Neural progenitor cell (in vitro differentiated cells): ENCODE measurements at regions not wholly inside any gene's neighbourhood (a gene's known extent, or its start where the extent isn't known, plus 50 kb on each side); places are given as distances from the start of the nearest gene placed in this dataset.

Source experiments
- DNase-seq: peaks from one replicate; pipeline ENCODE4 v3.0.0-alpha.2; 2016; ENCODE audit warnings: low spot score
- H2AFZ ChIP-seq: fragments of 200-600 bp; sonication (generic); replicated peaks from 2 replicates; pipeline ENCODE4 v1.6.1; 2016; ENCODE audit warnings: antibody characterized with exemption
- H3F3A ChIP-seq: fragments of 200-600 bp; sonication (generic); 2 replicates; pipeline ENCODE4 v1.6.1; 2016; ENCODE audit warnings: antibody characterized with exemption, low read depth
- H3K27ac ChIP-seq: fragments of 200-600 bp; sonication (generic); 2 replicates; pipeline ENCODE4 v1.5.1; 2016; ENCODE audit warnings: mild to moderate bottlenecking
- H3K27me3 ChIP-seq: fragments of 200-600 bp; sonication (generic); 2 replicates; pipeline ENCODE4 v1.6.1; 2016; ENCODE audit warnings: mild to moderate bottlenecking, moderate library complexity
- H3K36me3 ChIP-seq: fragments of 200-600 bp; sonication (generic); 2 replicates; pipeline ENCODE4 v1.5.1; 2016
- H3K4me1 ChIP-seq: fragments of 200-600 bp; sonication (generic); 2 replicates; pipeline ENCODE4 v1.6.1; 2016; ENCODE audit warnings: mixed run types
- H3K4me2 ChIP-seq: fragments of 200-600 bp; sonication (generic); 2 replicates; pipeline ENCODE4 v1.6.1; 2016
- H3K4me3 ChIP-seq: fragments of 200-600 bp; sonication (generic); 2 replicates; pipeline ENCODE4 v1.5.1; 2016
- H3K79me2 ChIP-seq: fragments of 200-600 bp; sonication (generic); 2 replicates; pipeline ENCODE4 v1.6.1; 2016; ENCODE audit warnings: low read depth
- H3K9ac ChIP-seq: fragments of 200-600 bp; sonication (generic); 2 replicates; pipeline ENCODE4 v1.6.1; 2016
- H3K9me3 ChIP-seq: fragments of 200-600 bp; sonication (generic); 2 replicates; pipeline ENCODE4 v1.5.1; 2016; ENCODE audit warnings: low read depth
- H4K20me1 ChIP-seq: fragments of 200-600 bp; sonication (generic); 2 replicates; pipeline ENCODE4 v1.6.1; 2016; ENCODE audit warnings: low read depth
- H3K27ac Mint-ChIP-seq: 3 replicates; pipeline ENCODE4 v1.8.0; 2021; ENCODE audit warnings: mixed read lengths
- H3K27me3 Mint-ChIP-seq: 2 replicates; pipeline ENCODE4 v1.8.0; 2022; ENCODE audit warnings: low read depth, mild to moderate bottlenecking, inconsistent platforms, moderate library complexity, mixed read lengths; ENCODE audit not compliant: insufficient read depth
- H3K36me3 Mint-ChIP-seq: 3 replicates; pipeline ENCODE4 v1.8.0; 2021; ENCODE audit warnings: mixed read lengths
- H3K4me1 Mint-ChIP-seq: 3 replicates; pipeline ENCODE4 v1.8.0; 2021; ENCODE audit warnings: mixed read lengths
- H3K4me3 Mint-ChIP-seq: 3 replicates; pipeline ENCODE4 v1.8.0; 2021; ENCODE audit warnings: mild to moderate bottlenecking, moderate library complexity, mixed read lengths
- H3K9me3 Mint-ChIP-seq: 3 replicates; pipeline ENCODE4 v1.8.0; 2020; ENCODE audit warnings: mixed read lengths
- CTCF ChIP-seq: fragments of 200-600 bp; sonication (generic); IDR thresholded peaks from 2 replicates; pipeline ENCODE4 v1.5.1; 2017; ENCODE audit warnings: antibody characterized with exemption, mild to moderate bottlenecking
- EZH2 ChIP-seq: fragments of 200-600 bp; sonication (generic); IDR thresholded peaks from 2 replicates; pipeline ENCODE4 v1.6.1; 2017; ENCODE audit warnings: antibody characterized with exemption, mild to moderate bottlenecking, moderate library complexity
- EZH2phosphoT487 ChIP-seq: fragments of 200-600 bp; sonication (generic); IDR thresholded peaks from 2 replicates; pipeline ENCODE4 v1.6.1; 2017; ENCODE audit warnings: antibody characterized with exemption

GRCh38 chr19:29062475-29063435 is 150.2 kb downstream of the UQCRFS1 start:
- peaks cover 24% of the 10 kb centered on the region for H3K4me1 ChIP-seq
- Mint-ChIP-seq H3K27ac (no peak overlapping the region), H3K9me3 (peaks cover 6% of the 10 kb centered on the region), H3K36me3 (no peaks in the 10 kb centered on the region), H3K4me3 (no peak overlapping the region), H3K4me1 (peaks cover 28% of the 10 kb centered on the region), H3K27me3 (peaks cover 8% of the 10 kb centered on the region)
- H3K4me3 ChIP-seq = no peak overlapping the region
- H3K4me2 ChIP-seq = peak overlapping the region; percentile 4
- no peaks in the 10 kb centered on the region for H3K36me3 ChIP-seq
- H2AFZ ChIP-seq = no peak overlapping the region
- H3K79me2 ChIP-seq = no peaks in the 10 kb centered on the region
- H3F3A ChIP-seq = peaks cover 7% of the 10 kb centered on the region
- no peaks in the 10 kb centered on the region for H3K9me3 ChIP-seq
- DNase-seq = peak; percentile 42
- H3K27ac ChIP-seq = no peak overlapping the region
- TF ChIP-seq EZH2 (no peak), CTCF (no peak), EZH2phosphoT487 (no peak)
- H3K9ac ChIP-seq = no peak overlapping the region
- H3K27me3 ChIP-seq = no peaks in the 10 kb centered on the region
- no peaks in the 10 kb centered on the region for H4K20me1 ChIP-seq

DNA sequence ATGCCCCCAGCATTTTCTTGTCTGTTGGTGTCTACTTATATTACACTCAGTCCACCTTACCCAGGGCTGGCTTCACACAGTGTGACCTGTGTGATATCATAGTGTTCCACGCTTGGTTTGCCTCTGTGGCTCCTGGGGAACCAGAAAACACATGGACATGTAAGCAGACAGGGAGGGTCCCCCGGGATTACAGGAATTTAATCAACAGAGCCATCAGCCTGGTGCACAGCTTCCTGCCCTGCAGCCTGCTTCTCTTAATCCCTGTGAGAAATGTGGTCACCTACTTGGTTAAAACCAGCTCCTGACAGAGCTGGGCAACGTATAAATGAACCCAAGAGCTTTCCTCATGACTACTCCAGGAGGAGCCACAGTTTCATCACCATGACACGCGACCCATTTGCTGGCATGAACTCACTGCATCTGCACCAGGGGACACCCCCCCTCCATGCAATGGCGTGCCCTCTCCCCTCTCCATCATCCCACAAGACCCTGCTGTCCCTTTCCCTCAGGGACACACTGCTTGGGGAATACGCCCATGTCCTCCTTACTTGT is 152.1 kb downstream of the UQCRFS1 start:
- peaks cover 10% of the 10 kb centered on the region for H3K27me3 Mint-ChIP-seq
- Histone ChIP-seq H3K36me3 (no peaks in the 10 kb centered on the region), H4K20me1 (no peaks in the 10 kb centered on the region), H3K4me2 (no peak overlapping the region), H3F3A (peaks cover 7% of the 10 kb centered on the region), H3K9ac (no peak overlapping the region), H3K4me1 (peaks cover 24% of the 10 kb centered on the region), H3K9me3 (no peaks in the 10 kb centered on the region), H2AFZ (no peak overlapping the region), H3K27ac (no peak overlapping the region), H3K4me3 (no peak overlapping the region), H3K27me3 (no peaks in the 10 kb centered on the region), H3K79me2 (no peaks in the 10 kb centered on the region)
- H3K4me1 Mint-ChIP-seq = peaks cover 27% of the 10 kb centered on the region
- DNase-seq = no peak
- H3K4me3 Mint-ChIP-seq = no peak overlapping the region
- peaks cover 3% of the 10 kb centered on the region for H3K9me3 Mint-ChIP-seq
- H3K36me3 Mint-ChIP-seq = no peaks in the 10 kb centered on the region
- no peak overlapping the region for H3K27ac Mint-ChIP-seq
- TF ChIP-seq EZH2 = no peak
- TF ChIP-seq EZH2phosphoT487 = no peak
- no peak for TF ChIP-seq CTCF

GRCh38 chr19:29056535-29056934 is 156.4 kb downstream of the UQCRFS1 start:
- TF ChIP-seq EZH2 = no peak
- no peak for TF ChIP-seq EZH2phosphoT487
- no peak for TF ChIP-seq CTCF
- no peak overlapping the region for H2AFZ ChIP-seq

More at GRCh38 chr19:29056535-29056934, 156.4 kb downstream of the UQCRFS1 start:
- H3K4me3 Mint-ChIP-seq = no peak overlapping the region
- H3K4me1 ChIP-seq = no peaks in the 10 kb centered on the region
- peaks cover 4% of the 10 kb centered on the region for H3K4me1 Mint-ChIP-seq
- no peaks in the 10 kb centered on the region for H3K36me3 ChIP-seq
- no peak overlapping the region for H3K27ac Mint-ChIP-seq
- H3K79me2 ChIP-seq = no peaks in the 10 kb centered on the region
- H3K9ac ChIP-seq = no peak overlapping the region
- H3F3A ChIP-seq = no peaks in the 10 kb centered on the region
- no peaks in the 10 kb centered on the region for H3K27me3 ChIP-seq
- no peak for DNase-seq
- no peaks in the 10 kb centered on the region for H3K9me3 Mint-ChIP-seq
- no peaks in the 10 kb centered on the region for H3K36me3 Mint-ChIP-seq
- no peaks in the 10 kb centered on the region for H3K9me3 ChIP-seq
- H3K27me3 Mint-ChIP-seq = peaks cover 15% of the 10 kb centered on the region
- H3K27ac ChIP-seq = no peak overlapping the region
- H4K20me1 ChIP-seq = no peaks in the 10 kb centered on the region
- no peak overlapping the region for H3K4me3 ChIP-seq
- H3K4me2 ChIP-seq = no peak overlapping the region
